ENCODE measurements at regions not wholly inside any gene's neighbourhood (a gene's known extent, or its start where the extent isn't known, plus 50 kb on each side); places are given as distances from the start of the nearest gene placed in this dataset.

GRCh38 chr17:37840576-37840975, 83.6 kb upstream of the TBC1D3K start:
- no peak for TF ChIP-seq POLR2A (IDR thresholded peaks at IDR 0.05)
- TF ChIP-seq CTCF (IDR thresholded peaks at IDR 0.05) = no peak
- TF ChIP-seq POLR2AphosphoS5 (IDR thresholded peaks at IDR 0.05; ENCODE audit: insufficient read depth in 1 of 2, low read depth in 1 of 2) = no peak
